ENCODE measurements at regions not wholly inside any gene's neighbourhood (a gene's known extent, or its start where the extent isn't known, plus 50 kb on each side); places are given as distances from the start of the nearest gene placed in this dataset.

DNA sequence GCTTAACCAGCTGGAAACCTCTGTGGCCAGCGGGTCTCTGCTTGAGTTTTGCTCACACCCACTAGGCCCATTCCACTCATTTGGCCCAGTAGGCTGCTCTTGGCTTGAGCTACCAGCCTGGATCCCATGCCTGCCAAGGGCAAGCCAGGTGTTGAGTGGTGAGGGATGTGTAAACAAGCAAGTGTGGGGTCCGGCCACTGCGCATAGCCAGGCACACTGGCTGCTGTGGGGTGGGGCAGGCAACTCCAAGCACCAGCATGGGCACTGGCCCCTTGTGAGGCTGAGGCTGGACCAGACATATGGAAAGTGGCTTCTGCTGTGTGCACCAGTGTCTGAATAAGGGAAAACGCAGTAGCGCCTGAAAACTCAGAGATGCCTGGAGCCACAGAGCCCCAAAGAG, 732.7 kb downstream of the NR4A2 start:
- Histone ChIP-seq H3K23me2 (ENCODE audit: insufficient read length, low read depth, low read length, poor library complexity, severe bottlenecking) (no peaks in the 10 kb centered on the region), H3K23ac (ENCODE audit: insufficient read length, low read depth, low read length) (no peak overlapping the region), H2AFZ (ENCODE audit: low read length) (no peak overlapping the region), H2BK120ac (ENCODE audit: low read depth, low read length, poor library complexity, severe bottlenecking) (no peak overlapping the region), H3K27me3 (ENCODE audit: insufficient read depth, low read length) (no peaks in the 10 kb centered on the region), H3K9ac (ENCODE audit: extremely low read depth, insufficient read length, low read length) (no peak overlapping the region), H3K4me2 (ENCODE audit: insufficient read depth, insufficient read length, low read length) (no peak overlapping the region), H4K20me1 (ENCODE audit: control insufficient read depth, insufficient read depth, insufficient read length) (no peaks in the 10 kb centered on the region), H3K4me1 (ENCODE audit: insufficient read depth, low read length) (no peaks in the 10 kb centered on the region), H3K56ac (ENCODE audit: insufficient read length, low read depth, low read length) (no peak overlapping the region), H4K8ac (replicated peaks; ENCODE audit: insufficient read length, low read depth, low read length) (no peak overlapping the region), H2BK5ac (ENCODE audit: insufficient read length, low read length) (no peak overlapping the region), H3K79me1 (ENCODE audit: insufficient read depth, low read depth, low read length, poor library complexity, severe bottlenecking) (no peaks in the 10 kb centered on the region), H3K9me3 (ENCODE audit: control insufficient read depth, low read depth, low read length) (no peaks in the 10 kb centered on the region), H3K79me2 (ENCODE audit: insufficient read depth, low read length) (no peaks in the 10 kb centered on the region), H3K18ac (ENCODE audit: insufficient read length, low read depth, low read length) (no peak overlapping the region), H2BK12ac (ENCODE audit: insufficient read length, low read depth, low read length) (no peak overlapping the region), H3T11ph (ENCODE audit: low read length) (no peak overlapping the region), H2BK15ac (ENCODE audit: low read depth, low read length) (no peak overlapping the region), H3K4ac (ENCODE audit: low read depth, low read length) (no peak overlapping the region), H4K5ac (ENCODE audit: insufficient read length, low read depth, low read length) (no peak overlapping the region), H3K27ac (ENCODE audit: insufficient read length, low read depth, low read length) (no peak overlapping the region), H2BK20ac (ENCODE audit: low read depth, low read length, poor library complexity, severe bottlenecking) (no peak overlapping the region), H2AK5ac (ENCODE audit: insufficient read length, low read length) (no peak overlapping the region), H3K14ac (ENCODE audit: insufficient read depth, low read length) (no peak overlapping the region), H4K91ac (ENCODE audit: insufficient read length, low read depth, low read length) (no peak overlapping the region)
- Mint-ChIP-seq H3K27me3 (ENCODE audit: low read depth) (no peaks in the 10 kb centered on the region; the same call in 1 of the 2 replicates), H3K36me3 (ENCODE audit: insufficient read depth in 1 of 3, low read depth in 3 of 3) (no peaks in the 10 kb centered on the region; a peak in 2 of 7 replicates), H3K4me3 (no peak overlapping the region), H3K9me3 (peaks cover 0 to 7% of the 10 kb centered on the region in 2 experiments; a peak in 2 of 5 replicates), H3K27ac (no peak overlapping the region), H3K4me1 (no peaks in the 10 kb centered on the region)
- no CpG with 5 or more reads among the region's 5 CpGs for WGBS (ENCODE audit: extremely low coverage, insufficient read length, low lambda C conversion rate)
- no peak for DNase-seq
- TF ChIP-seq, protein P1, sequence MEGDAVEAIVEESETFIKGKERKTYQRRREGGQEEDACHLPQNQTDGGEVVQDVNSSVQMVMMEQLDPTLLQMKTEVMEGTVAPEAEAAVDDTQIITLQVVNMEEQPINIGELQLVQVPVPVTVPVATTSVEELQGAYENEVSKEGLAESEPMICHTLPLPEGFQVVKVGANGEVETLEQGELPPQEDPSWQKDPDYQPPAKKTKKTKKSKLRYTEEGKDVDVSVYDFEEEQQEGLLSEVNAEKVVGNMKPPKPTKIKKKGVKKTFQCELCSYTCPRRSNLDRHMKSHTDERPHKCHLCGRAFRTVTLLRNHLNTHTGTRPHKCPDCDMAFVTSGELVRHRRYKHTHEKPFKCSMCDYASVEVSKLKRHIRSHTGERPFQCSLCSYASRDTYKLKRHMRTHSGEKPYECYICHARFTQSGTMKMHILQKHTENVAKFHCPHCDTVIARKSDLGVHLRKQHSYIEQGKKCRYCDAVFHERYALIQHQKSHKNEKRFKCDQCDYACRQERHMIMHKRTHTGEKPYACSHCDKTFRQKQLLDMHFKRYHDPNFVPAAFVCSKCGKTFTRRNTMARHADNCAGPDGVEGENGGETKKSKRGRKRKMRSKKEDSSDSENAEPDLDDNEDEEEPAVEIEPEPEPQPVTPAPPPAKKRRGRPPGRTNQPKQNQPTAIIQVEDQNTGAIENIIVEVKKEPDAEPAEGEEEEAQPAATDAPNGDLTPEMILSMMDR (conservative IDR thresholded peaks at IDR 0.05) = no peak

Measured in H9 (cell line).